Adipocyte (in vitro differentiated cells): ENCODE measurements at regions not wholly inside any gene's neighbourhood (a gene's known extent, or its start where the extent isn't known, plus 50 kb on each side); places are given as distances from the start of the nearest gene placed in this dataset.

Experiments
- DNase-seq: peaks from one replicate; pipeline ENCODE4 v3.0.0-alpha.2; 2015; ENCODE audit warnings: low read depth
- H3K27me3 ChIP-seq: replicated peaks from 2 replicates; pipeline ENCODE4 v1.7.0; 2013; ENCODE audit warnings: mild to moderate bottlenecking, low read length, moderate library complexity; ENCODE audit not compliant: control insufficient read depth, insufficient read depth
- H3K36me3 ChIP-seq: 2 replicates; pipeline ENCODE4 v1.7.0; 2013; ENCODE audit warnings: low read length, mild to moderate bottlenecking, moderate library complexity; ENCODE audit not compliant: control insufficient read depth, insufficient read depth, severe bottlenecking
- H3K4me1 ChIP-seq: 2 replicates; pipeline ENCODE4 v1.7.0; 2013; ENCODE audit warnings: mild to moderate bottlenecking, low read length, moderate library complexity; ENCODE audit not compliant: control insufficient read depth, insufficient read depth
- H3K4me3 ChIP-seq: 2 replicates; pipeline ENCODE4 v1.7.0; 2013; ENCODE audit warnings: mild to moderate bottlenecking, low read length, moderate library complexity
- H3K9ac ChIP-seq: 2 replicates; pipeline ENCODE4 v1.7.0; 2013; ENCODE audit warnings: mild to moderate bottlenecking, low read length, moderate library complexity
- H3K9me3 ChIP-seq: 2 replicates; pipeline ENCODE4 v1.7.0; 2013; ENCODE audit warnings: mild to moderate bottlenecking, low read length, moderate library complexity; ENCODE audit not compliant: control insufficient read depth

- H3K4me3 ChIP-seq = no peak overlapping the region
- no peaks in the 10 kb centered on the region for H3K9me3 ChIP-seq
- H3K36me3 ChIP-seq = no peaks in the 10 kb centered on the region
- peaks cover 8% of the 10 kb centered on the region for H3K4me1 ChIP-seq
- peak; percentile 15 for DNase-seq
- H3K27me3 ChIP-seq = no peaks in the 10 kb centered on the region
- no peak overlapping the region for H3K9ac ChIP-seq
These were observed 276.4 kb upstream of the PLXNA2 start for GRCh38 chr1:208520438-208521099.

GRCh38 chr1:208521534-208521933, 277.4 kb upstream of the PLXNA2 start:
- H3K9ac ChIP-seq = no peak overlapping the region
- H3K27me3 ChIP-seq = no peaks in the 10 kb centered on the region
- no peaks in the 10 kb centered on the region for H3K9me3 ChIP-seq
- no peak overlapping the region for H3K4me3 ChIP-seq
- H3K36me3 ChIP-seq = no peaks in the 10 kb centered on the region
- H3K4me1 ChIP-seq = peaks cover 8% of the 10 kb centered on the region
- DNase-seq = no peak

DNA sequence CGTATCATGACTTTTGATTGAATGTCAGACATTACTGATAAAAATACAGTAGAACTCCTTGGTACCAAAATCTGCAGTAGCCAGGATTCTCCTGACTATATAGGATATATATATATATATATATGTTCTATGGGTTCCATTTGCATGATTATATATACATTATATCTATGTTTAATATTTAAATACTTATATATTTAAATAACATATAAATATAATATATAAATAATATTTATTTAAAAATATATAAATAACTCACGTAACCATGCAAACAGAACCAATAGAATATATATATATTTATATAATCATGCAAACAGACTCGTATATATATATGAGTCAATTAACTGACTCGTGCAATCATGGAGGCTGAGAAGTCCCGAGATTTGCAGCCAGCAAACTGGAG, 278.8 kb upstream of the PLXNA2 start:
- DNase-seq = no peak
- H3K4me1 ChIP-seq = peaks cover 8% of the 10 kb centered on the region

GRCh38 chr1:208524376-208524775, 280.2 kb upstream of the PLXNA2 start:
- Histone ChIP-seq H3K27me3 (peaks cover 4% of the 10 kb centered on the region), H3K4me3 (no peak overlapping the region), H3K9ac (no peak overlapping the region), H3K9me3 (no peaks in the 10 kb centered on the region), H3K36me3 (no peaks in the 10 kb centered on the region), H3K4me1 (peaks cover 8% of the 10 kb centered on the region)
- no peak for DNase-seq

More for the DNA sequence above, 278.8 kb upstream of the PLXNA2 start:
- Histone ChIP-seq H3K9ac (no peak overlapping the region), H3K9me3 (no peaks in the 10 kb centered on the region), H3K27me3 (no peaks in the 10 kb centered on the region), H3K36me3 (no peaks in the 10 kb centered on the region), H3K4me3 (no peak overlapping the region)

DNA sequence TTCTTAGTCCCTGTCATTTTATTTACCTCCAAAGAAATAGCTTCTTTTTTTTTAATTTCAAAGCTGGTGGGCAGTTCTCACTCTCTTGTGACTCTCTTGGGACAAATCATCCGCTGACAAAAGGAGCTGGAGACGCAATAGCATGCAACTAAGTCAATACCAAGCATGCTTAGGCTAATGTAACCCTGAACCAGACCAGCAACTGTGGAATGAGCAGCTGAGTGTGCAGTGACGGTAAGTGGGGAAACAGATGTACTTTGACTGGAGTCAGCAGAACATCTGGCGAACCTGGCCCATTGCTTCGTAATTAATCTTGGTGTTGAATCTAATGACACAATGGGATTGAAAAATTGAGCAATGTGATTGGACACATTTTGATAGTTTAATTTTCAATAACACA, 280.7 kb upstream of the PLXNA2 start:
- H3K4me1 ChIP-seq = peaks cover 8% of the 10 kb centered on the region
- H3K4me3 ChIP-seq = no peak overlapping the region
- H3K36me3 ChIP-seq = no peaks in the 10 kb centered on the region
- peaks cover 8% of the 10 kb centered on the region for H3K27me3 ChIP-seq
- peak; percentile 28 for DNase-seq
- H3K9ac ChIP-seq = no peak overlapping the region
- no peaks in the 10 kb centered on the region for H3K9me3 ChIP-seq

GRCh38 chr1:208525417-208525816, 281.2 kb upstream of the PLXNA2 start:
- peaks cover 12% of the 10 kb centered on the region for H3K27me3 ChIP-seq
- H3K9ac ChIP-seq = no peak overlapping the region
- H3K4me3 ChIP-seq = no peak overlapping the region
- no peaks in the 10 kb centered on the region for H3K9me3 ChIP-seq
- no peak for DNase-seq
- no peaks in the 10 kb centered on the region for H3K36me3 ChIP-seq
- peaks cover 8% of the 10 kb centered on the region for H3K4me1 ChIP-seq

GRCh38 chr1:208526613-208527125, 282.5 kb upstream of the PLXNA2 start:
- H3K4me3 ChIP-seq = no peak overlapping the region
- no peaks in the 10 kb centered on the region for H3K36me3 ChIP-seq
- no peak overlapping the region for H3K9ac ChIP-seq
- DNase-seq = no peak
- H3K27me3 ChIP-seq = peaks cover 21% of the 10 kb centered on the region
- no peaks in the 10 kb centered on the region for H3K9me3 ChIP-seq
- peaks cover 8% of the 10 kb centered on the region for H3K4me1 ChIP-seq

DNA sequence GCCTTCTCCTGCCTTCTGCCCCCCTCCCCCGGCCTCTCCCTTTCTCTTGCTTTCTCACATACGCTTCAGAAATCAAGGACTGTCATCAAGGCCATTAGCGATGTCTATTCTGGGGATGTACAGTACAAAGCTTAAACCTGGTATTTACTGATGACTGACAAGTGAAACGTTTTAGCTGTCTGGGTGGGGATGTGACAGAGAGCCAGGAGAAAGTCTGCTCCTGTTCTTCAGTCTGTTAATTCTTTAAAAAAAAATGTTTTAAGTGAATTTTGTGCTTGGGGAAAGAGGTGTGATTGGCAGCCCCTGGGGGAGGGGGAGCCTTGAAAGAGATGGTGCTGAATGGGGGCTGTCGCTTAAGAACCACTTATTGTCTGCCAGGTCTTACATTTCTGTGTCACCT, 283.0 kb upstream of the PLXNA2 start:
- H3K36me3 ChIP-seq = no peaks in the 10 kb centered on the region
- H3K4me1 ChIP-seq = peaks cover 8% of the 10 kb centered on the region
- H3K27me3 ChIP-seq = peaks cover 23% of the 10 kb centered on the region
- H3K4me3 ChIP-seq = no peak overlapping the region
- no peaks in the 10 kb centered on the region for H3K9me3 ChIP-seq
- DNase-seq = no peak
- no peak overlapping the region for H3K9ac ChIP-seq

GRCh38 chr1:208528578-208529240, 284.5 kb upstream of the PLXNA2 start:
- Histone ChIP-seq H3K9ac (no peak overlapping the region), H3K36me3 (no peaks in the 10 kb centered on the region), H3K27me3 (peaks cover 33% of the 10 kb centered on the region), H3K4me3 (no peak overlapping the region), H3K9me3 (no peaks in the 10 kb centered on the region), H3K4me1 (peaks cover 8% of the 10 kb centered on the region)
- DNase-seq = no peak

GRCh38 chr1:208531003-208531750, 287.0 kb upstream of the PLXNA2 start:
- Histone ChIP-seq H3K4me3 (no peak overlapping the region), H3K36me3 (no peaks in the 10 kb centered on the region), H3K9ac (no peak overlapping the region), H3K27me3 (peaks cover 45% of the 10 kb centered on the region), H3K9me3 (no peaks in the 10 kb centered on the region), H3K4me1 (no peaks in the 10 kb centered on the region)
- DNase-seq = no peak
